HG02884 (cell line): ENCODE measurements at regions not wholly inside any gene's neighbourhood (a gene's known extent, or its start where the extent isn't known, plus 50 kb on each side); places are given as distances from the start of the nearest gene placed in this dataset.
"Not testable (repeated sequence)": the region's sequence is repeated elsewhere in the genome, so short reads cannot be mapped to it uniquely, and the experiment has no call there.

Experiments used
- ATAC-seq: cut with Tn5 transposase; IDR thresholded peaks from one replicate; pipeline ENCODE4 v1.9.1; 2021; ENCODE audit warnings: mild to moderate bottlenecking, moderate library complexity; ENCODE audit not compliant: unreplicated experiment

DNA sequence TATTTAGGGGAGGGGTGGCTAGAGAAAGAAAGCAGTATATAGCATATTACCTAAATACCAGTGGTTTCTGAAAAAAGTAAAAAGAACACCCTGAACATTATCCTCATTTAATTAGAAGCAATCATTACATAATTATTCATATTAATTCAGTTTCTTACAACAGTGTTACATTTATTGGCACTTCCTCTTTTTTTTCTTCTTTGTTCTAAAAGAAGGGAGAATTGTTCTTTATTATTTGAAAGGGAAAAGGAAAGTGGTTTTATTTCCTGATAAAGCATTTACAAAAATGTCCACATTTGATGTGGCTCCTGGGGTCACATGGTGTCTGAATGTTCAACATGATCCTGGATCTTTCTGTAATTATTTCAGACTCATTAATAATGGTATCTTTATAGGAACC is 254.9 kb upstream of the ZEB2 start:
- ATAC-seq = no peak

GRCh38 chr2:144771348-144771747 is 251.4 kb upstream of the ZEB2 start:
- no peak for ATAC-seq

DNA sequence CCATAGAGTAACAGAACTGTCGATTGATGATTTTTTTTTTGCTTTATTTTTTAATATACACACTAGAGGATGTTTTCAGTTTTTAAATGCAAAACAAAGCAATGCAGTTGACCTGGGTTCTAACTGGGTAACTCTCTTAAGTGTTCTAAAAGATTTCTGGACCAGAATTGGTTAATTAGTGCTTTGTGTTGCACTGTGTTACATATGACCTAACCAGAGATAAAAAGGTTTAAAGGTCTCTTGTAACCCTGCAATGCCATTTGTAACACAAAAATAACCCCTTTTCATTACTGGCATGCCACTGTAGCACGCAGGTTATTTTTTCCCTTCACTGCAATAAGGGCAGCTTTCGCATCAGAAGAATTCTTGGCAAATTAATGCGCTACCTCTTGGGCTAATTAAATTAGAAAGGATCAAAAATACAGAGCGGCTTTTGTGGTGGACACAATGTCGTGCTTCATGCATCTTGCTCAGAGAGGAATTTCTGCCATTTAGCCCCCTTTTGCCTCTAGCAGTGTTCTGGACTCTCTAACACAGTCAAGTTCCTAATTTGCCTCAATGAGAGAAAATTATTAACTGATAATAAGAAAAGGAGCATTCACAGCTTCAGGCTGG is 250.8 kb upstream of the ZEB2 start:
- no peak for ATAC-seq

GRCh38 chr2:144760939-144761338 is 241.0 kb upstream of the ZEB2 start:
- not testable (repeated sequence) for ATAC-seq

DNA sequence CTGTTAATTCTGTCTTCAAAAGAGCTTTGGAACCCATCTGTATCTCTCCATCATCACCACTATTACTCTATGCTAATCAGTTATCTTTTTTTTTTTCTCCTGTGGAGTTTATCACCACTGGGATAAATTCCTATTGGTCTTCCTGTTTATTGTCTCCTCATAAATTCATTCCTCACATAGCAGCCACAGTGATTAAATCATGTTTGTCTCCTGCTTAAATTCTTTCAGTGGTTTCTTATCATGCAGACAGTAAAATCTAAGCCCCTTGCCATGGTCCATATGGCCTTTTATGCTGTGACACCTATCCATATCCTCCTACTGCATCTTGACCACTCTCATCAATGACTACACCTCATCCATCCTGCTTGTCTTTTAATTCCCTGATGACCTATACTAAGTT is 239.8 kb upstream of the ZEB2 start:
- no peak for ATAC-seq

GRCh38 chr2:144758196-144758595 is 238.3 kb upstream of the ZEB2 start:
- ATAC-seq = not testable (repeated sequence)

DNA sequence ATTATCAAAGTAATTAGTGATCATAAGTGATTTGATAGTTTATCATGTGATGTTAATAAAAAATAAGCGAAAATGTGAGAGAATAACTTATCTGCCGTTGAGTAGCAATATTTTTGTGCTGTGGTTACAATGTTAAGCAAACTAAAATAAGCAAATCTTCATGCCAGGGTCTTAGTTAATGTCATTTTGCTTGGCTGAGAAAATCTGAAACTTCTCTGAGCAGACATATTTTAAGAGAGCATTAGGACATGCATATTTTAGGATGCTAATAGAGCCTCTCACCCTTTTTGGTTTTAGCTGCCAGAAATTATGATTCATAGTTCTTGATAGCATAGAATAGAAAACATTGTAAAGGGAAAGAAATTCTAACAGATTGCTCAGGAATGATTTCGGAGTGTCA is 233.5 kb upstream of the ZEB2 start:
- ATAC-seq = no peak

- no peak for ATAC-seq
Measured at GRCh38 chr2:144751142-144751905, 231.4 kb upstream of the ZEB2 start.

DNA sequence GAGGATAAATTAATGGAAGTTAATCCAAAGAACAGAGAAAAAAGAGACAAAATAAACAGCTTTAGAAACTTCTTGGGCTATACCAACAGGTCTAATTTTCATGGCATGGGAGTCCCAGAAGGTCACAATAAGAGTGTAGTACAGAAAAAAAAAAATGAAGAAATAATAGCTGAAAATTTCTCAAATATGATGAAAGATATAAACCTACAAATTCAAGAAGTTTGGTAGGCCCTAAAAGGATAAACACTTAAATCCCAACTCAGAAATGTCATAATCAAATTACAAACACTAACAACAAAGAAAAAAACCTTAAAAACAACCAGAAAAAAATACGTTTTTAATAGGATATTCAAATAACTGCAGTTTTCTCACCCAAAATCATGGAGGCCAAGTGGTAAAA is 229.3 kb upstream of the ZEB2 start:
- no peak for ATAC-seq

- ATAC-seq = no peak
Measured at GRCh38 chr2:144748443-144748842, 228.5 kb upstream of the ZEB2 start.

DNA sequence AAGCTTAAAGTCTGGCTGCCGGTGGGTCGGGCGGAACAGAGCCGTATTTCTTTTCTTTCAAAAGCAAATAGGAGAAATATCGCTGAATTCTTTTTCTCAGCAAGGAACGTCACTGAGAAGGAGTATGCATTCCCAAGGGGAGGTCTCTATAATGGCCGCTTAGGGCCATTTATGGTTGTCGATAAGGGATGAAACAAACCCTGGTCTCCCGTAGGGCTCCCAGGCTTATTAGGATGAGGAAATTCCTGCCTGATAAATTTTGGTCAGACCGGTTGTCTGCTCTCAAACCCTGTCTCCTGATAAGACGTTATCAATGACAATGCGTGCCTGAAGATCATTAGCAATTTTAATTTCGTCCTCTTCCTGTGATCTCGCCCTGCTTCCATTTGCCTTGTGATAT is 227.7 kb upstream of the ZEB2 start:
- ATAC-seq = no peak

- no peak for ATAC-seq
Measured at GRCh38 chr2:144745424-144745823, 225.5 kb upstream of the ZEB2 start.

DNA sequence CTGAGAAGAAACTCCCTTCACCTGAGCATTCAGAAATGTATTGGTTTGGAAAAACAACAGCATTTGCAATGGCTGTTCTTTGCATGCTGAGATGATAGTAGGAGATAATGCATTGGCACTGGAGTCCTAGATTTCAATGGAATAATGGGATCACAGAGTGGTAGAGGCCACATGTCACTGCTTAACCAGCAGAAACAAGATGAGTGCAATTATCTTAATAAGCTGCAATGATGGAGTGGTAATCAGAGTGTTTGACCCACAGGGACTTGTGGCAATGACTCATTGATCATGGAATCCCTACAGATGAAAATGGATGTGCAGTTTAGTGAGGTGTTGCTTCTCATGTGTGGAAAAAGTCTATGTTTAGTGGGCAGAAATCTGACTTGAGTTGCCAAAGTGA is 218.8 kb upstream of the ZEB2 start:
- no peak for ATAC-seq

- no peak for ATAC-seq
Measured at GRCh38 chr2:144730711-144731110, 210.8 kb upstream of the ZEB2 start.

DNA sequence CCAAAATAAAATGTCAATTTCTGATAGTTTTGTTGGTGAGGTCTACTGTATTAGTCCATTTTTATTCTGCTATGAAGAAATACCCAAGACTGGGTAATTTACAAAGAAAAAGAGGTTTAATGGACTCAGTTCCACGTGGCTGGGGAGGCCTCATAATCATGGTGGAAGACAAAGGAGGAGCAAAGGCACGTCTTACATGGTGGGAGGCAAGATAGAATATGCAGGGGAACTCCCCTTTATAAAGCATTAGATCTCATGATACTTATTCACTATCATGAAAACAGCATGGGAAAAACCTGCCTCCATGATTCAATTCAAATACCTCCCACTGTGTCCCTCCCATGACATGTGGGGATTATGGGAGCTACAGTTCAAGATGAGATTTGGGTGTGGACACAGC is 204.5 kb upstream of the ZEB2 start:
- ATAC-seq = not testable (repeated sequence)

DNA sequence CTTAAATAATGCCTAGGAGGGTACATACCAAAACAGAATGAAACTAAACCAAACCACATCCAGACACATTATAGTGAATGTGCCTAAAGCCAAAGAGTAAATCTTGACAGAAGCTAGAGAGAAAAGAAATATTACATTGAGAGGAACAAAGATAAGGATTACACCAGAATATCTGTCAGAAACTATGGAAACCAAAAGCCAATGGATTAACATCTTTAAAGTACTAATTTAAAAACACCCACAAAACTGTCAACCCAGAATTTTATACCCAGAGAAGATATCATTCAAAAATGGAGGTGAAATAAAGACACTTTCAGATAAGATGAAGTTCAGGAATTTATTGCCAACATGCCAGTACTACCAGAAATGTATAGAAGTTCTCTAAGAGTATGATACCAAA is 198.5 kb upstream of the ZEB2 start:
- ATAC-seq = no peak

DNA sequence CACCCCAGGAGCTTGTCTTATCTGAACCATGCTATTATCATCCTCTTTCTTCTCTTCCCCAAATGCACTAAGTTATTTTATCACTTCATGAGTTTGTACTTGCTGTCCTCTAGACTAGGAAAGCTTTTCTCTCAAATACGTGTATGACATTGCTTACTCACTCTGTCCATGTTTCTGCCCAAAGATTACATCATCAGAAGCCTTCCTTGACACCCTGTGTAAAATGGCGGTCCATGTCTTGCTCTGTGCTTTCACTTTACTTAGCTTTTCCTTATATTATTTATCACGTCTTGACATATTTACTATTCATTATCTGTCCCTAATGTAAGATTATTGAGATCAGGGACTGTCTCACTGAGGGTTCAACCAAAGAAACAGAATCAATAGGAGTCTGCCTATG is 196.1 kb upstream of the ZEB2 start:
- no peak for ATAC-seq

- no peak for ATAC-seq
Measured at GRCh38 chr2:144713410-144713809, 193.5 kb upstream of the ZEB2 start.

DNA sequence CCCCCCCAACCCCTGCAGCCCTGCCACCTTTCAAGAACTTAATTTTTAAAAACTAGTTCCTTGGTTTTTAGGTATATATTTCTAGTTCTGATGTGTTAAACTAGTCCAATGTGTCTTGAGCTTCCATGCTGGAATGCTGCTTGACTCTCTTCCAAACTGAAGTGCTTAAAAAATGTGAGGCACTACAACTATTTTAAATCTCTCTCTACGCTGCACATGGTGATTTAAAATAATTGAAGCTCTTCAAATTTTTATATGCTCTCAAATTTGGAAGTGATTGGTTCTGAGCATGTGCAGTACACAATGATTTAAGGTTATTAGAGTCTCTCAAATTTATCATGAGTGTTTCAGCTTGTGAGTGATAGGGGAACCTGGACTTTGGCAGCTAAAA is 192.6 kb upstream of the ZEB2 start:
- no peak for ATAC-seq

DNA sequence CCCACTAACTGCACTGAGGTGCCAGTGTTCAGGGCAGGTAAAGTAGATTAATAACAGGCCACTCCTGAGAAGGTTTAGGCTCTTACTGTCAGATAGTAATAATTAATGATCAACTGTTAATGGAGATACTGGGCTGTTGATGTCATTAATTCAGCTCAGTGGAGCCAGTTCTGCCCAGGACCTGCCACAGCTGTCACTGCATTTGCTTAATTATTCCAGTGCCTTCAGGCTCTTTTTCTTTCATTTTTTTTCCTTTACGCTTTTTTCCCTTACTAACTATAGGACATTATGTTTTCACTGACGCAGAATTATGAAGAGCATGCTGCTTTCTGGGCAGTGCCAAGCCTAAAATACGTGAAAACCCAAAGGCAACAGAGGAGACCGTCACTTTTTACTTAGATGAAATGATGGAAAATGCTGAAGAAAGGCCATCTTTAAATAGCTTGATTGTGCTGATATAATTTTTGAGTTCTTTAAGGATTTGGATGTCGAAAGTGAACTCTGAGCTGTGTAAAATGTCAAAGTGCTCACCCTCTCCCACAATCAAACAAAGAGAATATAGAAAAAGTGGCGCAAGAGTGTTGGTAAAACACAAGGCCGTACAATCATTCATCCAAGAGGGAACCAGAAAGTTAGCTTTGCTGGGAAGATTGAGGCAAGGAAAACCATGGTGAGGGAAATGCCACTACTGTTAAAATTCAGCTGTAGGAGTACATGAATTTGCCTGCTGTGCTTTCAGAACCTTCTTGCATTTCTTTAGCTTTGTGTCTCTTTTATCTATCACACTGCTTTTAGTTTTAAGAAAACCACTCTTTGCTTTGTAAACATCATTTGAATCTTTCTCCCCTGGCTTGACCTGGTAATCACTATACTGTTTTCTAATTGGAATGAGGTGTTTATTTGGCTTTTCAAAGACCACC is 192.0 kb upstream of the ZEB2 start:
- no peak for ATAC-seq

DNA sequence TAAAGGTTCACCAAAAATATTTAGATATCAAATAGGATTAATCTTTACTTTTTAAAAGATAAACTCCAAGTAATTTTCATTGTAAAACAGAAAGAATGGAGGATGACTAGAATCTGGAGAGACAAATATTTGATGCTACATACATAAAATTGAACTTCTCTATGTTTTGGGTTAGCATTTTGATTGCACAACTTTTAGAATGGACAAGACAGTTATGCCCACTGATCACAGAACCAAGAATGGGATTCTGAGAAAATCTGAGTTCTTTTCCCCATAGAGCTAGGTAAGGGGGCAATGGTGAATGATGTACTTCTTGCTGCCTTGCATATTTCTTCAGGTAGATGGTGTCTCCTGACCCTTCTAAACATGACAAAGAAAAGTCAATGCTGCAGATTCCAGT is 191.2 kb upstream of the ZEB2 start:
- no peak for ATAC-seq

GRCh38 chr2:144708626-144709025 is 188.7 kb upstream of the ZEB2 start:
- ATAC-seq = no peak
